Neural progenitor cell (in vitro differentiated cells): ENCODE measurements at regions not wholly inside any gene's neighbourhood (a gene's known extent, or its start where the extent isn't known, plus 50 kb on each side); places are given as distances from the start of the nearest gene placed in this dataset.
"Not testable (repeated sequence)": the region's sequence is repeated elsewhere in the genome, so short reads cannot be mapped to it uniquely, and the experiment has no call there.

ENCODE experiments used
- DNase-seq: peaks from one replicate; pipeline ENCODE4 v3.0.0-alpha.2; 2016; ENCODE audit warnings: low spot score
- H2AFZ ChIP-seq: fragments of 200-600 bp; sonication (generic); replicated peaks from 2 replicates; pipeline ENCODE4 v1.6.1; 2016; ENCODE audit warnings: antibody characterized with exemption
- H3F3A ChIP-seq: fragments of 200-600 bp; sonication (generic); 2 replicates; pipeline ENCODE4 v1.6.1; 2016; ENCODE audit warnings: antibody characterized with exemption, low read depth
- H3K27ac ChIP-seq: fragments of 200-600 bp; sonication (generic); 2 replicates; pipeline ENCODE4 v1.5.1; 2016; ENCODE audit warnings: mild to moderate bottlenecking
- H3K27me3 ChIP-seq: fragments of 200-600 bp; sonication (generic); 2 replicates; pipeline ENCODE4 v1.6.1; 2016; ENCODE audit warnings: mild to moderate bottlenecking, moderate library complexity
- H3K36me3 ChIP-seq: fragments of 200-600 bp; sonication (generic); 2 replicates; pipeline ENCODE4 v1.5.1; 2016
- H3K4me1 ChIP-seq: fragments of 200-600 bp; sonication (generic); 2 replicates; pipeline ENCODE4 v1.6.1; 2016; ENCODE audit warnings: mixed run types
- H3K4me2 ChIP-seq: fragments of 200-600 bp; sonication (generic); 2 replicates; pipeline ENCODE4 v1.6.1; 2016
- H3K4me3 ChIP-seq: fragments of 200-600 bp; sonication (generic); 2 replicates; pipeline ENCODE4 v1.5.1; 2016
- H3K79me2 ChIP-seq: fragments of 200-600 bp; sonication (generic); 2 replicates; pipeline ENCODE4 v1.6.1; 2016; ENCODE audit warnings: low read depth
- H3K9ac ChIP-seq: fragments of 200-600 bp; sonication (generic); 2 replicates; pipeline ENCODE4 v1.6.1; 2016
- H3K9me3 ChIP-seq: fragments of 200-600 bp; sonication (generic); 2 replicates; pipeline ENCODE4 v1.5.1; 2016; ENCODE audit warnings: low read depth
- H4K20me1 ChIP-seq: fragments of 200-600 bp; sonication (generic); 2 replicates; pipeline ENCODE4 v1.6.1; 2016; ENCODE audit warnings: low read depth
- H3K27ac Mint-ChIP-seq: 3 replicates; pipeline ENCODE4 v1.8.0; 2021; ENCODE audit warnings: mixed read lengths
- H3K27me3 Mint-ChIP-seq: 2 replicates; pipeline ENCODE4 v1.8.0; 2022; ENCODE audit warnings: low read depth, mild to moderate bottlenecking, inconsistent platforms, moderate library complexity, mixed read lengths; ENCODE audit not compliant: insufficient read depth
- H3K36me3 Mint-ChIP-seq: 3 replicates; pipeline ENCODE4 v1.8.0; 2021; ENCODE audit warnings: mixed read lengths
- H3K4me1 Mint-ChIP-seq: 3 replicates; pipeline ENCODE4 v1.8.0; 2021; ENCODE audit warnings: mixed read lengths
- H3K4me3 Mint-ChIP-seq: 3 replicates; pipeline ENCODE4 v1.8.0; 2021; ENCODE audit warnings: mild to moderate bottlenecking, moderate library complexity, mixed read lengths
- H3K9me3 Mint-ChIP-seq: 3 replicates; pipeline ENCODE4 v1.8.0; 2020; ENCODE audit warnings: mixed read lengths
- EZH2 ChIP-seq: fragments of 200-600 bp; sonication (generic); IDR thresholded peaks from 2 replicates; pipeline ENCODE4 v1.6.1; 2017; ENCODE audit warnings: antibody characterized with exemption, mild to moderate bottlenecking, moderate library complexity
- EZH2phosphoT487 ChIP-seq: fragments of 200-600 bp; sonication (generic); IDR thresholded peaks from 2 replicates; pipeline ENCODE4 v1.6.1; 2017; ENCODE audit warnings: antibody characterized with exemption
- TF ChIP-seq, protein P1 (sequence below): fragments of 200-600 bp; sonication (generic); IDR thresholded peaks from 2 replicates; pipeline ENCODE4 v1.5.1; 2017; ENCODE audit warnings: antibody characterized with exemption, mild to moderate bottlenecking

DNA sequence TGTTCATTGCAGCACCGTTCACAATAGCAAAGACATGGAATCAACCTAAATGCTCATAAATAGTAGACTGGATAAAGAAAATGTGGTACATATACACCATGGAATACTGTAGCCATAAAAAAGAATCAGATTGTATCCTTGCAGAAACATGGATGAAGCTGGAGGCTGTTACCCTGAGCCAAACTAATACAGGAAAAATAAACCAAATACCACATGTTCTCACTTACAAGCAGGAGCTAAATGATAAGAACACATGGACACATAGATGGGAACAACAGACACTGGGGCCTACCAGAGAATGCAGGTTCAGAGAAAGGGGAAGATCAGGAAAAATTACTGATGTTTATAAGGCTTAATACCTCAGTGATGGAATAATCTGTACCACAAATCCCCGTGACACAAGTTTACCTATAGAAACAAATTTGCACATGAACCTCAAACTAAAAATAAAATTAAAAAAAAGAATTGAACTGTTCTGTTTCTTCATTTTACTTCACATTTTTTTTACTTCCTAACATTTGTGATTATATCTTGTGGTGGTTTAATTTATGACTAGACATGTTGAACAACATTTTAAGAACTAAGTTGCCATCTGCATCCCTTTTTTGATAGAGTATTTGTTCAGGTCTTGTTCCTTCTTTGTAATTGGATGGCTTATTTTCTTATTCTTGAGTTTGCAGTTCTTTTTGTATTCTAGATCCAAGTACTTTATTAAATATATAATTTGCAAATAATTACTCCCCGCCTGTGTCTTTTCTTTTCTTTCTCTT, 835.2 kb downstream of the FSCB start:
- Histone ChIP-seq H3K79me2 (no peaks in the 10 kb centered on the region), H3K4me2 (no peak overlapping the region), H3K27me3 (no peaks in the 10 kb centered on the region), H3K9ac (no peak overlapping the region), H4K20me1 (no peaks in the 10 kb centered on the region), H3K36me3 (no peaks in the 10 kb centered on the region), H3F3A (no peaks in the 10 kb centered on the region), H3K4me3 (no peak overlapping the region), H2AFZ (no peak overlapping the region), H3K4me1 (no peaks in the 10 kb centered on the region), H3K9me3 (no peaks in the 10 kb centered on the region), H3K27ac (no peak overlapping the region)
- H3K27ac Mint-ChIP-seq: no peak overlapping the region
- H3K4me3 Mint-ChIP-seq: no peak overlapping the region
- no peaks in the 10 kb centered on the region for H3K27me3 Mint-ChIP-seq
- no peaks in the 10 kb centered on the region for H3K36me3 Mint-ChIP-seq
- no peaks in the 10 kb centered on the region for H3K4me1 Mint-ChIP-seq
- no peaks in the 10 kb centered on the region for H3K9me3 Mint-ChIP-seq
- TF ChIP-seq EZH2: no peak
- no peak for TF ChIP-seq EZH2phosphoT487
- TF ChIP-seq, protein P1, sequence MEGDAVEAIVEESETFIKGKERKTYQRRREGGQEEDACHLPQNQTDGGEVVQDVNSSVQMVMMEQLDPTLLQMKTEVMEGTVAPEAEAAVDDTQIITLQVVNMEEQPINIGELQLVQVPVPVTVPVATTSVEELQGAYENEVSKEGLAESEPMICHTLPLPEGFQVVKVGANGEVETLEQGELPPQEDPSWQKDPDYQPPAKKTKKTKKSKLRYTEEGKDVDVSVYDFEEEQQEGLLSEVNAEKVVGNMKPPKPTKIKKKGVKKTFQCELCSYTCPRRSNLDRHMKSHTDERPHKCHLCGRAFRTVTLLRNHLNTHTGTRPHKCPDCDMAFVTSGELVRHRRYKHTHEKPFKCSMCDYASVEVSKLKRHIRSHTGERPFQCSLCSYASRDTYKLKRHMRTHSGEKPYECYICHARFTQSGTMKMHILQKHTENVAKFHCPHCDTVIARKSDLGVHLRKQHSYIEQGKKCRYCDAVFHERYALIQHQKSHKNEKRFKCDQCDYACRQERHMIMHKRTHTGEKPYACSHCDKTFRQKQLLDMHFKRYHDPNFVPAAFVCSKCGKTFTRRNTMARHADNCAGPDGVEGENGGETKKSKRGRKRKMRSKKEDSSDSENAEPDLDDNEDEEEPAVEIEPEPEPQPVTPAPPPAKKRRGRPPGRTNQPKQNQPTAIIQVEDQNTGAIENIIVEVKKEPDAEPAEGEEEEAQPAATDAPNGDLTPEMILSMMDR: no peak
- DNase-seq: no peak

DNA sequence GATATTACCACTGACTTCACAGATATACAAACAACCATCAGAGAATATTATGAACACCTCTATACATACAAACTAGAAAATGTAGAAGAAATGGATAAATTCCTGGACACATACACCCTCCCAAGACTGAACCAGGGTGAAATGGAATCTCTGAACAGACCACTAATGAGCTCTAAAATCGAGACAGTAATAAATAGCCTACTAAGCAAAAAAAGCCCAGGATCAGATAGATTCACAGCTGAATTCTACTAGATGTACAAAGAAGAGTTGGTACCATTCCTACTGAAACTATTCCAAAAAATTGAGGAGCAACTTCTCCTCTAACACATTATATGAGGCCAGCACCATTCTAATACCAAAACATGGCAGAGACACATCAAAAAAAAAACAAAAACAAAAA, 837.7 kb downstream of the FSCB start:
- Histone ChIP-seq H3K4me1 (no peaks in the 10 kb centered on the region), H3K27ac (no peak overlapping the region), H3K9ac (no peak overlapping the region), H4K20me1 (no peaks in the 10 kb centered on the region), H3K4me3 (no peak overlapping the region), H3K79me2 (no peaks in the 10 kb centered on the region), H3K9me3 (no peaks in the 10 kb centered on the region), H3K27me3 (no peaks in the 10 kb centered on the region), H3F3A (no peaks in the 10 kb centered on the region), H3K36me3 (no peaks in the 10 kb centered on the region), H2AFZ (no peak overlapping the region), H3K4me2 (no peak overlapping the region)
- no peak for DNase-seq
- no peak overlapping the region for H3K4me3 Mint-ChIP-seq
- TF ChIP-seq EZH2: no peak
- TF ChIP-seq, protein P1: no peak
- TF ChIP-seq EZH2phosphoT487: no peak
- H3K9me3 Mint-ChIP-seq: no peaks in the 10 kb centered on the region
- H3K27me3 Mint-ChIP-seq: no peaks in the 10 kb centered on the region
- no peaks in the 10 kb centered on the region for H3K4me1 Mint-ChIP-seq
- no peak overlapping the region for H3K27ac Mint-ChIP-seq
- no peaks in the 10 kb centered on the region for H3K36me3 Mint-ChIP-seq

DNA sequence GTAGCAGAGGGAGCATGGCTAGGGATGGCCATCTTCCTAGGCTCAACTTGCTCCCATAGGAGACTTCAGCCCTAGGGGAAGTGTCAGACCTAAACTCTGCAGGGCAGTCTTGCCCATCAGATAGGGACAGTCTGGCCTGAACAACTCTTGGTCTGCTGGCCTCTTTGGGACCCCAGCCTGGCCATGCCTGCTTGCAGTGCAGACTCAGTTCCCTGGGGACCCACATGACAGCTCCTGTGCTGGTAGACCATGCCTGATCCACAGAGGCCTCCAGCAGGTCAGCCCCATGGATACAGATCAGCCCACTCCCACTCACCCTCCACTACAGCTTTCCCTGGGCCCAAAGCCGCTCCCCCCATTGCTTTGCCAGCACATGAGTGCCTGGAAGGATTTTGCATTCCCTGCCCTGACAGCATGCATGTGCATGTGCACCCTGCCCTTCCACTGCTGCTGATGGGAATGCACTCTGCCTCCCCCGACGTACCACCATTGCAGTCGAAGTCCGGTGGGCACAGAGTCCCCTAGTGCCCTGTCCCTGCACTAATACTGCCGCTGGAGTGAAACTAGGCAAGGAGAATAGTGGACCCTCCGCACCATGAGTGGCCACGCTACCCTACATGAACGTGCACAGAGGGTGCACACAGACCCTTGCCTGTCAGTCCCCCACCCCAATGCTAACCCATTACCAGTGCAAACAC, 841.4 kb downstream of the FSCB start:
- no peaks in the 10 kb centered on the region for H4K20me1 ChIP-seq
- H3K27me3 ChIP-seq: no peaks in the 10 kb centered on the region
- H3K4me3 Mint-ChIP-seq: no peak overlapping the region
- no peak overlapping the region for H3K4me2 ChIP-seq
- H3K4me1 ChIP-seq: no peaks in the 10 kb centered on the region
- H3K4me3 ChIP-seq: no peak overlapping the region
- no peaks in the 10 kb centered on the region for H3F3A ChIP-seq
- no peaks in the 10 kb centered on the region for H3K4me1 Mint-ChIP-seq
- H3K9me3 Mint-ChIP-seq: no peaks in the 10 kb centered on the region
- no peaks in the 10 kb centered on the region for H3K9me3 ChIP-seq
- no peak overlapping the region for H3K27ac Mint-ChIP-seq
- H2AFZ ChIP-seq: no peak overlapping the region
- no peaks in the 10 kb centered on the region for H3K27me3 Mint-ChIP-seq
- TF ChIP-seq EZH2: no peak
- no peak for TF ChIP-seq EZH2phosphoT487
- TF ChIP-seq, protein P1: no peak
- no peak overlapping the region for H3K27ac ChIP-seq
- H3K9ac ChIP-seq: no peak overlapping the region
- no peaks in the 10 kb centered on the region for H3K36me3 ChIP-seq
- no peaks in the 10 kb centered on the region for H3K79me2 ChIP-seq
- H3K36me3 Mint-ChIP-seq: no peaks in the 10 kb centered on the region
- no peak for DNase-seq

DNA sequence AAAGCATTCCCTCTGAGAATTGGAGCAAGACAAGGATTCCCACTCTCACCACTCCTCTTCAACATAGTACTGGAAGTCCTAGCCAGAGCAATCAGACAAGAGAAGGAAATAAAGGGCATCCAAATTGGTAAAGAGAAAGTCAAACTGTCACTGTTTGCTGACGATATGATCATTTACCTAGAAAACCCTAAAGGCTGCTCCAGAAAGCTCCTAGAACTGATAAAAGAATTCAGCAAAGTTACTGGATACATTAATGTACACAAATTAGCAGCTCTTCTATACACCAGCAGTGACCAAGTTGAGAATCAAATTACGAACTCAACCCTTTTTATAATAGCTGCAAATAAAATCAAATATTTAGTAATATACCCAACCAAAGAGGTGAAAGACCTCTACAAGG, 851.9 kb downstream of the FSCB start:
- not testable (repeated sequence) for H3K4me2 ChIP-seq, H3K27ac ChIP-seq, H4K20me1 ChIP-seq, H3K4me3 ChIP-seq, H3K4me3 Mint-ChIP-seq, H2AFZ ChIP-seq, H3K9ac ChIP-seq, H3K36me3 ChIP-seq, DNase-seq, H3F3A ChIP-seq, H3K27ac Mint-ChIP-seq, H3K36me3 Mint-ChIP-seq, H3K4me1 Mint-ChIP-seq, H3K27me3 Mint-ChIP-seq, H3K4me1 ChIP-seq, H3K9me3 ChIP-seq, H3K27me3 ChIP-seq, H3K79me2 ChIP-seq, H3K9me3 Mint-ChIP-seq
